Chondrocyte (in vitro differentiated cells): ENCODE measurements at regions not wholly inside any gene's neighbourhood (a gene's known extent, or its start where the extent isn't known, plus 50 kb on each side); places are given as distances from the start of the nearest gene placed in this dataset.

Source experiments
- DNase-seq: peaks from one replicate; pipeline ENCODE4 v3.0.0; 2021; ENCODE audit warnings: mixed read lengths, low spot score
- H3K27ac Mint-ChIP-seq: one replicate; pipeline ENCODE4 v1.8.0; 2021; ENCODE audit warnings: mild to moderate bottlenecking, moderate library complexity, mixed read lengths; ENCODE audit not compliant: unreplicated experiment
- H3K27me3 Mint-ChIP-seq: 2 replicates; pipeline ENCODE4 v1.8.0; 2021; ENCODE audit warnings: low read depth, mixed read lengths
- H3K36me3 Mint-ChIP-seq: 2 replicates; pipeline ENCODE4 v1.8.0; 2021; ENCODE audit warnings: low read depth, mixed read lengths
- H3K4me1 Mint-ChIP-seq: 2 replicates; pipeline ENCODE4 v1.8.0; 2021; ENCODE audit warnings: low read depth, mild to moderate bottlenecking, mixed read lengths
- H3K4me3 Mint-ChIP-seq: one replicate; pipeline ENCODE4 v1.8.0; 2021; ENCODE audit warnings: mild to moderate bottlenecking, moderate library complexity, mixed read lengths; ENCODE audit not compliant: unreplicated experiment
- H3K9me3 Mint-ChIP-seq: 2 replicates; pipeline ENCODE4 v1.8.0; 2021; ENCODE audit warnings: low read depth, mixed read lengths
- CTCF ChIP-seq: fragments of 200-600 bp; sonication (generic); IDR thresholded peaks from 2 replicates; pipeline ENCODE4 v1.5.0; 2021; ENCODE audit warnings: antibody characterized with exemption, mild to moderate bottlenecking, moderate library complexity

- Mint-ChIP-seq H3K27me3 (no peaks in the 10 kb centered on the region), H3K4me3 (no peak overlapping the region), H3K36me3 (no peaks in the 10 kb centered on the region), H3K9me3 (no peaks in the 10 kb centered on the region), H3K27ac (no peak overlapping the region), H3K4me1 (no peaks in the 10 kb centered on the region)
- TF ChIP-seq CTCF = no peak
- no peak for DNase-seq
Measured at GRCh38 chr20:12762725-12763124, 246.0 kb upstream of the SPTLC3 start.

GRCh38 chr20:12763406-12763805 is 245.4 kb upstream of the SPTLC3 start:
- H3K36me3 Mint-ChIP-seq = no peaks in the 10 kb centered on the region
- H3K4me1 Mint-ChIP-seq = no peaks in the 10 kb centered on the region
- DNase-seq = no peak
- TF ChIP-seq CTCF = no peak
- no peaks in the 10 kb centered on the region for H3K27me3 Mint-ChIP-seq
- H3K27ac Mint-ChIP-seq = no peak overlapping the region
- H3K9me3 Mint-ChIP-seq = no peaks in the 10 kb centered on the region
- H3K4me3 Mint-ChIP-seq = no peak overlapping the region

DNA sequence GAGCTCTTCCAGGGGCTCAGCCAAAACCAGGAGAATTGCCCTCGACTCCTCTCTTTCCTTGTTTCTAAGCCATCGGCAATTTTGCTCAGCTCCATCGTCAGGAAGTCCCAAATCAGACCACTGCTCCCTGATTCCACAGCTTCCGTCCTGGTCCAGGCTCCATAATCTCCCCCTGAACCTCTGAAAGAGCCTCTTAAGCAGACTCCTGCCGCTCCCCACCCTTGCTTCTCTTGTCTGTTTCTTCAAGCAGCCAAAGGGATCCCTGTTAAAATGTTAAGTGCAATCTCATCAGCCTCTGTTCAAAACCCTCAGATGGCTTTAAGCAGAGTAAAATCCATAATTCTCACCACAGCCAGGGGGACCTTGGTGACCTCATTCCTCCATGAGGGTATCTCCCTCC is 244.7 kb upstream of the SPTLC3 start:
- Mint-ChIP-seq H3K27ac (no peak overlapping the region), H3K9me3 (no peaks in the 10 kb centered on the region), H3K27me3 (no peaks in the 10 kb centered on the region), H3K4me3 (no peak overlapping the region), H3K4me1 (no peaks in the 10 kb centered on the region), H3K36me3 (no peaks in the 10 kb centered on the region)
- TF ChIP-seq CTCF = no peak
- no peak for DNase-seq

DNA sequence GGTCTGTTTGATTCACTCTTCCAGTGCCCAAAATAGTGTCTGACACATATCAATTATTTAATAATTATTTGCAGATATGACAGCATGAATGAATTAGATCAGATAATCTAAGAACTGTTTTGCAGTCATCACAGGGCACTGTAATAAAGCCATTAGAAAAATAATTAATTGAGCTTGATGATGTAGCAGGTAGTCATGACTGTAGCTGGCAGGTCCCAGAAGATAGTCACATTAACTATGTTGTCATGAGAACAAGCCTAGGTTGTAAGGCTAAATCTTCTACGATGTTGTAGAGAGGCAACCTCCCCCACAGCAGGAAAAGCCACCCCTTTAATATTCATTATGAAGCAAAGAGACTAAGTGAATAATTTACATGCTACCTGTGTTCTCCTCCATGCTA is 243.9 kb upstream of the SPTLC3 start:
- Mint-ChIP-seq H3K9me3 (no peaks in the 10 kb centered on the region), H3K27me3 (no peaks in the 10 kb centered on the region), H3K36me3 (no peaks in the 10 kb centered on the region), H3K4me1 (no peaks in the 10 kb centered on the region), H3K4me3 (no peak overlapping the region), H3K27ac (no peak overlapping the region)
- DNase-seq = no peak
- TF ChIP-seq CTCF = no peak

- no peaks in the 10 kb centered on the region for H3K9me3 Mint-ChIP-seq
- no peak for DNase-seq
- H3K4me3 Mint-ChIP-seq = no peak overlapping the region
- TF ChIP-seq CTCF = no peak
- H3K36me3 Mint-ChIP-seq = no peaks in the 10 kb centered on the region
- H3K27me3 Mint-ChIP-seq = no peaks in the 10 kb centered on the region
- no peak overlapping the region for H3K27ac Mint-ChIP-seq
- no peaks in the 10 kb centered on the region for H3K4me1 Mint-ChIP-seq
Measured at GRCh38 chr20:12773936-12774335, 234.8 kb upstream of the SPTLC3 start.
